Keratinocyte (primary cell): ENCODE measurements at regions not wholly inside any gene's neighbourhood (a gene's known extent, or its start where the extent isn't known, plus 50 kb on each side); places are given as distances from the start of the nearest gene placed in this dataset.

ENCODE experiments used
- DNase-seq: peaks from one replicate; pipeline ENCODE4 v3.0.0-alpha.2; 2011; ENCODE audit warnings: low read depth, missing footprints, low spot score
- FAIRE-seq: peaks from 2 replicates; lab custom pipeline; 2011; peaks lifted over from hg19 to GRCh38; lab: Jason Lieb, UNC
- H2AFZ ChIP-seq: 2 replicates; pipeline ENCODE4 v1.6.0; 2012; ENCODE audit warnings: low read length, control low read depth, inconsistent platforms; ENCODE audit not compliant: control insufficient read depth
- H3K27ac ChIP-seq: 2 replicates; pipeline ENCODE4 v1.5.1; 2011; ENCODE audit warnings: low read length; ENCODE audit not compliant: control insufficient read depth, insufficient read depth
- H3K27me3 ChIP-seq: 3 replicates; pipeline ENCODE4 v1.6.0; 2011; ENCODE audit warnings: low read length; ENCODE audit not compliant: control insufficient read depth, insufficient read depth; ENCODE audit errors: extremely low read depth
- H3K36me3 ChIP-seq, 2 experiments: 2 replicates in 1 of 2; 3 replicates in 1 of 2; pipeline ENCODE4 v1.5.1; 2011; ENCODE audit warnings: low read length in 2 of 2, mild to moderate bottlenecking in 1 of 2; ENCODE audit not compliant: control insufficient read depth in 2 of 2, insufficient read depth in 2 of 2; ENCODE audit errors: extremely low read depth in 1 of 2
- H3K4me1 ChIP-seq: 3 replicates; pipeline ENCODE4 v1.5.1; 2011; ENCODE audit warnings: low read length; ENCODE audit not compliant: control insufficient read depth, insufficient read depth; ENCODE audit errors: extremely low read depth
- H3K4me2 ChIP-seq: 3 replicates; pipeline ENCODE4 v1.6.0; 2011; ENCODE audit warnings: low read depth, low read length; ENCODE audit not compliant: control insufficient read depth, insufficient read depth; ENCODE audit errors: extremely low read depth
- H3K4me3 ChIP-seq, 3 experiments: fragments of 200-600 bp in 1 of 3; sonication (generic) in 1 of 3; 2 replicates in 2 of 3; 3 replicates in 1 of 3; pipeline ENCODE4 v1.5.1; 2011 to 2016; ENCODE audit warnings: low read length in 3 of 3, mild to moderate bottlenecking in 3 of 3, control low read depth in 2 of 3, inconsistent platforms in 1 of 3, low read depth in 1 of 3, mixed read lengths in 1 of 3, mixed run types in 1 of 3, moderate library complexity in 1 of 3; ENCODE audit not compliant: control insufficient read depth in 2 of 3, insufficient read depth in 2 of 3; ENCODE audit errors: extremely low read depth in 1 of 3
- H3K79me2 ChIP-seq: 2 replicates; pipeline ENCODE4 v1.6.0; 2012; ENCODE audit warnings: low read length; ENCODE audit not compliant: control insufficient read depth, insufficient read depth
- H3K9ac ChIP-seq: 3 replicates; pipeline ENCODE4 v1.6.0; 2011; ENCODE audit warnings: low read length; ENCODE audit not compliant: control insufficient read depth, insufficient read depth; ENCODE audit errors: extremely low read depth
- H3K9me1 ChIP-seq: 3 replicates; pipeline ENCODE4 v1.6.0; 2011; ENCODE audit warnings: low read length; ENCODE audit not compliant: control insufficient read depth, insufficient read depth; ENCODE audit errors: extremely low read depth
- H3K9me3 ChIP-seq: 2 replicates; pipeline ENCODE4 v1.5.1; 2012; ENCODE audit warnings: low read depth, low read length; ENCODE audit not compliant: control insufficient read depth
- H4K20me1 ChIP-seq: 3 replicates; pipeline ENCODE4 v1.6.0; 2011; ENCODE audit warnings: low read length; ENCODE audit not compliant: control insufficient read depth, insufficient read depth; ENCODE audit errors: extremely low read depth
- CTCF ChIP-seq, 3 experiments: IDR thresholded peaks in 1 of 3; conservative IDR thresholded peaks in 1 of 3; optimal IDR thresholded peaks in 1 of 3; 2 replicates in 2 of 3; 3 replicates in 1 of 3; pipeline versions ENCODE3 to v1.5.1; 2011; ENCODE audit warnings: low read length in 3 of 3, mild to moderate bottlenecking in 3 of 3, moderate library complexity in 2 of 3, control low read depth in 1 of 3, inconsistent platforms in 1 of 3; ENCODE audit not compliant: insufficient read depth in 2 of 3; ENCODE audit errors: extremely low read depth in 1 of 3
- EZH2 ChIP-seq: IDR thresholded peaks from one replicate; pipeline ENCODE4 v1.6.1; 2012; ENCODE audit warnings: inconsistent platforms, mild to moderate bottlenecking, low read length, moderate library complexity
- dilution Hi-C: fragments of 300-500 bp; cut with MboI; formaldehyde crosslinking; loops from one replicate; pipeline ENCODE4 v1.7.0; 2020; ENCODE audit warnings: low sequenced_read_pairs; ENCODE audit not compliant: extremely low pct_ligation_motif_present

GRCh38 chr1:96980448-96980847 is 258.9 kb downstream of the PTBP2 start:
- FAIRE-seq (no peak), DNase-seq (no peak)
- H3K9ac ChIP-seq = no peak overlapping the region
- H4K20me1 ChIP-seq = no peaks in the 10 kb centered on the region
- dilution Hi-C loops = no loop called here
- TF ChIP-seq CTCF (optimal IDR thresholded peaks at IDR 0.05 in 1 of 3, IDR thresholded peaks at IDR 0.05 in 1 of 3, conservative IDR thresholded peaks at IDR 0.05 in 1 of 3; ENCODE audit: extremely low read depth in 1 of 3, insufficient read depth in 2 of 3, low read length in 3 of 3) (no peak), EZH2 (no peak)
- no peaks in the 10 kb centered on the region for H3K9me1 ChIP-seq
- no peaks in the 10 kb centered on the region for H3K4me1 ChIP-seq
- H3K27ac ChIP-seq = no peak overlapping the region
- H2AFZ ChIP-seq = no peak overlapping the region
- H3K4me3 ChIP-seq = no peak overlapping the region
- no peaks in the 10 kb centered on the region for H3K79me2 ChIP-seq
- no peak overlapping the region for H3K4me2 ChIP-seq
- no peaks in the 10 kb centered on the region for H3K27me3 ChIP-seq
- H3K36me3 ChIP-seq = no peaks in the 10 kb centered on the region
- no peaks in the 10 kb centered on the region for H3K9me3 ChIP-seq

- H3K4me3 ChIP-seq = no peak overlapping the region
- H3K27me3 ChIP-seq = no peaks in the 10 kb centered on the region
- H3K9me3 ChIP-seq = no peaks in the 10 kb centered on the region
- H3K4me1 ChIP-seq = no peaks in the 10 kb centered on the region
- no peaks in the 10 kb centered on the region for H3K36me3 ChIP-seq
- no peak overlapping the region for H3K9ac ChIP-seq
- no peak for FAIRE-seq
- dilution Hi-C loops = no loop called here
- H4K20me1 ChIP-seq = no peaks in the 10 kb centered on the region
- no peak overlapping the region for H3K27ac ChIP-seq
- no peak overlapping the region for H2AFZ ChIP-seq
- no peak for TF ChIP-seq CTCF (optimal IDR thresholded peaks at IDR 0.05 in 1 of 3, IDR thresholded peaks at IDR 0.05 in 1 of 3, conservative IDR thresholded peaks at IDR 0.05 in 1 of 3; ENCODE audit: extremely low read depth in 1 of 3, insufficient read depth in 2 of 3, low read length in 3 of 3)
- no peak for TF ChIP-seq EZH2
- H3K79me2 ChIP-seq = no peaks in the 10 kb centered on the region
- no peak overlapping the region for H3K4me2 ChIP-seq
- DNase-seq = no peak
- no peaks in the 10 kb centered on the region for H3K9me1 ChIP-seq
Observed at GRCh38 chr1:96981181-96981580, 259.6 kb downstream of the PTBP2 start.
